HK-2 (cell line): ENCODE measurements at regions not wholly inside any gene's neighbourhood (a gene's known extent, or its start where the extent isn't known, plus 50 kb on each side); places are given as distances from the start of the nearest gene placed in this dataset.
"Not testable (repeated sequence)": the region's sequence is repeated elsewhere in the genome, so short reads cannot be mapped to it uniquely, and the experiment has no call there.

ENCODE experiments used
- DNase-seq: peaks from one replicate; pipeline ENCODE4 v3.0.0-alpha.2; 2018; ENCODE audit not compliant: unreplicated experiment

GRCh38 chr4:74544655-74545361 is 99.9 kb downstream of the AREG start:
- DNase-seq: no peak

GRCh38 chr4:74545448-74545847 is 100.5 kb downstream of the AREG start:
- DNase-seq: peak; percentile 45

- no peak for DNase-seq
Observed at GRCh38 chr4:74546057-74546456, 101.1 kb downstream of the AREG start.

DNA sequence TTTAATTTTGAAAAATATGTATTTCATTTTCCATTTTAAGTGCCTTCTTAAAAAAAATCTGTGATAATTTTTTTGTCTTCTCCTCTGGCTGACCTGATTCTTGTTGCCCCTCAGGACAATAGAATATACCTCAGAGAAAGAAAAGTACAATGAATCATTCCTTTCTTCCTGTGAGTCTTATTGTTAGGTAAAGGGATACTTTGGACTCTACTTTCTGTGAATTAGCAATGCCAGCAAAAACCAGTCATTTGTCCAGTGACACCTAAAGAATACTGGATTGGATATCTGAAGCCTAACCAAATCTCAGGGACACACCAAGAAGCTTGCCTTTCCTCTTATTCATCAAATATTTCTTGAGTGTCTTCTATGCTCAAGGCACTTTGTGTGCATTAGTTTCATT is 102.1 kb downstream of the AREG start:
- no peak for DNase-seq

DNA sequence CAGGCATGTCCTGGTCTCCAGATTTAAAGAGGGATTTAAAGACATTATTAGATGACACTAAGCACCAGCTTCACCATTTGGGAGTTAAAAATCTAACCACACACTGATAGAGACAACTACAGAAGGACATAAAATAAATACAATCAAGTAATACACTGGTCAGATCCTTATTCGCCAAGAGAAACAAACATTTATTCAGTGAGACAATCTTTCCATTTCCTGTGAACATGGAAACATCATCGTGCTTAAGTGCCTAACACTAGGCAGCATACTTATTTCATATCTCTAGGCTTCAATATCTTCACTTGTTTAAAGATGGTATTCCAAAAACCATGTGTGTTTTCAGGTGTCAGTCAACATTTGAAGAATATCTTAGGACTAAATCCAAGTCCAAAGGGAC is 103.6 kb downstream of the AREG start:
- no peak for DNase-seq

GRCh38 chr4:74549936-74550335 is 105.0 kb downstream of the AREG start:
- no peak for DNase-seq

DNA sequence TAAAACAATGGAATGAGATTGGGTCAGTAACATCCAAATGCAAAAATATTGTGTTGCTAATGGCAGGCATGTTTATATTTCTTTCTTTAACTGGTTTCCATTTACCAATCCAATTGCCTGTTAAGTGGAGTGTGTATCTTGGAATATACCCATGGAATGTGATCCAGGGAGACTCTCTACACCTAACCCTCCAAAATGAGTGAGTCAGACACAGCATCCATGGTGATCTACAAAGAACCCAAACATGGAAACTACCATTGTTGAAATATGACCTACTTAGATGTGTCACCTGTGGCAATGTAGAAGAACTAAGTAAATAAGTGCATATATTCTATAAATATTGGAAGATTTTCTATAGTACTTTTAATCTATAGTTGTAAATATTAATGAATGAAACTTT is 110.3 kb downstream of the AREG start:
- no peak for DNase-seq

GRCh38 chr4:74555843-74556242 is 110.9 kb downstream of the AREG start:
- DNase-seq: no peak

DNA sequence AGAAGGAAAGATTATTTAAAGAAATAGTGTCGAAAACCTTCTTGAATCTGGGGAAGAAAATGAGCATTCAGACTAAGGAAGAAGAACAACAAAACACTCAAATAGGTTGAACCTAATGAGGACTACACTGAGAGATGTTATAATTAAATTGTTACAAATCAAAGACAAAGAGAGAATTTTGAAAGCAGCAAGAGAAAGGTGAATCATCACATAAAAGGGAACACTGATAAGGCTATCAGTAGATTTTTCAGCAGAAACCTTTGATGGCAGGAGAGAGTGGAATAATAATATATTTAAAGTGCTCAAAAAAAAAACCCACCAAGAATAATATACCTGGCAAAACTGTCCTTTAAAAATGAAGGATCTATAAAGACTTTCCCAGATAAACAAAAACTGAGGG is 114.9 kb downstream of the AREG start:
- DNase-seq: no peak

GRCh38 chr4:74567981-74568380 is 123.0 kb downstream of the AREG start:
- DNase-seq: no peak

- DNase-seq: no peak
Observed at GRCh38 chr4:74570095-74570494, 125.2 kb downstream of the AREG start.

GRCh38 chr4:74578329-74578728 is 133.4 kb downstream of the AREG start:
- DNase-seq: no peak

DNA sequence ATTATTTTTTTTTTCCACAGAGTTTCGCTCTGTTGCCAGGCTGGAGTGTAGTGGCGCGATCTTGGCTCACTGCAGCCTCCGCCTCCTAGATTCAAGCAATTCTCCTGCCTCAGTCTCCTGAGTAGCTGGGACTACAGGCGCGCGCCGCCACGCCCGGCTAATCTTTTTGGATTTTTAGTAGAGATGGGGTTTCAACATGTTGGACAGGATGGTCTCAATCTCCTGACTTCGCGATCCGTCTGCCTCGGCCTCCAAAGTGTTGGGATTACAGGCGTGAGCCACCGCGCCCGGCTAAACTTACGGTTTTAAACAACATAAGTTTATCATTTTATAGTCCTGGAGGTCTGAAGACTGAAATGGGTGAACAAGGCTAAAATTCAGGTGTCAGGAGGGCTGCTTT is 133.9 kb downstream of the AREG start:
- DNase-seq: not testable (repeated sequence)

- DNase-seq: no peak
Observed at GRCh38 chr4:74583089-74583700, 138.3 kb downstream of the AREG start.

DNA sequence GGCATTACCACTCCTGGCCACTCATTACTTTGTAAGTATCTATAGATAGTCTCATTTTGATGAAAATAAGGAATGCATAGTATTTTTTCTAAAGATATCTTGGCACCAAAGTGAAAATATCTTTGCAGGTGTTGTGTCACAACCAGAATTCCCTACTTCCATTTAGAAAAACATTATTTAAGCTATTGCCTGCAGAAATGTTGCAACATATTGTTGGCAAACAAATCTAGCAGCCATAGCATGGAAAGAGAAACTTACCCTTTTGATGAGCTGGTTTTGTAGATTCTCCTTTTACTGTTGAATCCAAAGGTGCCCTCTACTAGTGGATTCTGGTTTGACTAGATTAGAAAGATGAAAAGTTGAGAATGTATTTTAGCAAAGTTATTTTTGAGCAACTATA is 138.8 kb downstream of the AREG start:
- DNase-seq: no peak

GRCh38 chr4:74588350-74588749 is 143.4 kb downstream of the AREG start:
- no peak for DNase-seq

- no peak for DNase-seq
Observed at GRCh38 chr4:74590476-74590875, 145.5 kb downstream of the AREG start.

DNA sequence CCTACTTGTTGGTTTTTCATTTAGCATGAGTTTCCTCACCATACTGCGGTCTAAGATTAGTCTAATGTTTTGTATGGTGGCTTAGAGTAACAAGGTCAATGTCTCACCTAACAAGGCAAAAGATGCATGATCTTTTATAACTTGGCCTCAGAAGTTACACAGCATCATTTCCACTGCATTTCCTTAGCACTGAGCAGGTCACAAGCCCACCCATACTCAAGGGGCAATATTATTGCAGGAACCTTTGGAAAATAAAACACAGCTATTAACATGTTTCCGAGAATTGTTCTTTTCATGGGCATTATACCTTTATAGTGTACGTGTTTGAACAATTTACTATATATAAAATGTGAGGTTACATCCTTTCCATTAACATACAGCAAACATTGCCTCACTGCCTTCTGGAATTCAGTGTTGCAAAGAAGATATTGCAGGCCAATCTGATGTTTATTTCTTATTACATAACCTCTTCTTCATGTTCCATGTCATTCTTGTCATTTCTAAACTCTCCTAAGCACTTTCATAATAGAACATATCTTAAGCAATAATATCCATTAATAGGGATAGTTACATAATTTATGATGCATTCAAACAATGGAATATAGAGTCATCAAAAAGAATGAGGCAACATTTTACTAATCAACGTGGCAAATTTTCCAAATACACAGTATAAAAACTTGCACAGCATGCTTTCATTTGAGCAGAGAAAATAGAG is 153.8 kb downstream of the AREG start:
- no peak for DNase-seq

- no peak for DNase-seq
Observed at GRCh38 chr4:74603186-74603585, 158.2 kb downstream of the AREG start.

GRCh38 chr4:74608151-74608949 is 163.4 kb downstream of the AREG start:
- DNase-seq: no peak

DNA sequence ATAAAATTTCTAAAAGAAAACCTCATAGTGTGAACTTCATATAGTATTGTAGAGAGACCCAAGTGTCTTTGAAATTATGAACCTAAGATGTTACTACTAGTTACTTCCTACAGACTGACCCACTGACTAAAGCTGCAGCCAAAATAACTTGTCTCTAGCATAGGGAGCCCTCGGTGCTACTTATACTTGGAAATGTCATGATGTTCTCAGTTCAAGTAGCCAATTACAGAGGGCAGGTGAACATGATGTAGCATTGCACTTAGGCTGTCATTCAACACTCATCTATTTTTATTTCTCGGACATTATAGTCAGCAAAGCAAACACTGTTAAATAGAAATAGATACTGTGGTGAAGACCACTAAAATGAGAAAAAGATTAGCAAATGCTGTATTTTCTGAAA is 165.6 kb downstream of the AREG start:
- DNase-seq: no peak

- DNase-seq: no peak
Observed at GRCh38 chr4:74612837-74613236, 167.9 kb downstream of the AREG start.
